Fibroblast of villous mesenchyme (primary cell): ENCODE measurements at regions not wholly inside any gene's neighbourhood (a gene's known extent, or its start where the extent isn't known, plus 50 kb on each side); places are given as distances from the start of the nearest gene placed in this dataset.

Experiments
- DNase-seq: peaks from one replicate; pipeline ENCODE4 v3.0.0-alpha.2; 2010; ENCODE audit warnings: low read depth
- H3K4me3 ChIP-seq: 2 replicates; pipeline ENCODE4 v1.5.1; 2011; ENCODE audit warnings: low read depth, mild to moderate bottlenecking, low read length
- TF ChIP-seq, protein P1 (sequence below): IDR thresholded peaks from 2 replicates; pipeline ENCODE4 v1.5.1; 2012; ENCODE audit warnings: low read depth, mild to moderate bottlenecking, low read length; ENCODE audit not compliant: insufficient read depth

DNA sequence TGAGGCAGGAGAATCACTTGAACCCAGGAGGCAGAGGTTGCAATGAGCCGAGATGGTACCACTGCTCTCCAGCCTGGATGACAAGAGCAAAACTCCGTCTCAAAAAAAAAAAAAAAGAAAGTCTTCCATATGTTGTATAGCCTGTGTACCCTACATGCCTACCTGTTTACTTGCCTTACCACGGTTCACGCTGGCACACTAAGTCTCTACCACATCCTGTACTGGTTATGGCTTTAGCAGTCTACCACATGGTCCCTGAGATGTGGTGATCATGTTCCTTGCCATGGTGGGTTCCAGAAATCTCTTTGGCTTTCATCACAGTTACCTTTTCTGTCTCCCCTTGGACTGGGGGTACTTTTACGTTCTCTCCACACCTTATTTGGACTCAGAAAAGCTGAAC lies 63.8 kb upstream of the TBC1D5 start:
- no peak for DNase-seq
- H3K4me3 ChIP-seq: no peak overlapping the region
- TF ChIP-seq, protein P1, sequence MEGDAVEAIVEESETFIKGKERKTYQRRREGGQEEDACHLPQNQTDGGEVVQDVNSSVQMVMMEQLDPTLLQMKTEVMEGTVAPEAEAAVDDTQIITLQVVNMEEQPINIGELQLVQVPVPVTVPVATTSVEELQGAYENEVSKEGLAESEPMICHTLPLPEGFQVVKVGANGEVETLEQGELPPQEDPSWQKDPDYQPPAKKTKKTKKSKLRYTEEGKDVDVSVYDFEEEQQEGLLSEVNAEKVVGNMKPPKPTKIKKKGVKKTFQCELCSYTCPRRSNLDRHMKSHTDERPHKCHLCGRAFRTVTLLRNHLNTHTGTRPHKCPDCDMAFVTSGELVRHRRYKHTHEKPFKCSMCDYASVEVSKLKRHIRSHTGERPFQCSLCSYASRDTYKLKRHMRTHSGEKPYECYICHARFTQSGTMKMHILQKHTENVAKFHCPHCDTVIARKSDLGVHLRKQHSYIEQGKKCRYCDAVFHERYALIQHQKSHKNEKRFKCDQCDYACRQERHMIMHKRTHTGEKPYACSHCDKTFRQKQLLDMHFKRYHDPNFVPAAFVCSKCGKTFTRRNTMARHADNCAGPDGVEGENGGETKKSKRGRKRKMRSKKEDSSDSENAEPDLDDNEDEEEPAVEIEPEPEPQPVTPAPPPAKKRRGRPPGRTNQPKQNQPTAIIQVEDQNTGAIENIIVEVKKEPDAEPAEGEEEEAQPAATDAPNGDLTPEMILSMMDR: no peak

DNA sequence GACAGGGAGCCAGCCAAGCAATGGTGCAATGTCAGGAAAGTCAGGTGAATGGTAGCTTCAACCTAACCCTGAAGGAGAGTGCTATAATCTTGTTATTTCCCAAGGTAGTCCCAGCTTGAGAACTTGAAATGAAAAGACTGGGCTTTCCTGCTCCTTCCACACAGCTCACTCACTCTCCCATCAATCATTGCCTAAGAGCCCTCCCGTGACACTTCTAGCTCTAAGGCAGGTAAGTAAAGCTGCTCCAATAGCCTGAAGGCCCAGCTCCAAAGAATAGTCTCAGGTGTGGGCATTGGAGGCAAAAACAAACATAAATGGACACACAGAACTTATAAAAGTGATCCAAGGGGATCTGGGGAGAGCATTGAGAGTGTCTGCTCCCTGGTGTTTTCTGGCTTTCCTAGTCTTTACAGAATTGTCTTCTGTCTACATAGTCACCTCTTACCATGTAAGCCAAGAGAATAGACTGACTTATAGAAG lies 63.1 kb upstream of the TBC1D5 start:
- TF ChIP-seq, protein P1: no peak
- no peak overlapping the region for H3K4me3 ChIP-seq
- DNase-seq: no peak

DNA sequence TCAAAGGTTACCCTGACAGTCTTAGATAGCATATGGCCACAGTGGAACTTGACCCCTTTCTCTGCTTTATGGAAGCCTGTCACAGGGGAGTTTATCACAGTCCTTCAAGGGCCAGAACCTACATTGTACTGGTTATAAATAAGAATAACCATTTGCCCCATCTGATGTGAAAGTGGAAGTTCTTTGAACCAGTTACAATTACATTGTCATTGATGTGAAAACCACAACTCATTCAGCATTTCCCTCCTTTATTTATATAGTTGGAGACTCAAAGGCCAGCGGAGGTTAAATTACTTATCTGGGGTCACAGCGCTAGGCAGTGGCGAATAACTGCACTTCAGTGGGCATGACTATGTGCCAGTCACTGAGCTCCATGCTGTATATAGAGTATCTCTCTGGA lies 60.5 kb upstream of the TBC1D5 start:
- no peak for DNase-seq
- TF ChIP-seq, protein P1: no peak
- no peak overlapping the region for H3K4me3 ChIP-seq

DNA sequence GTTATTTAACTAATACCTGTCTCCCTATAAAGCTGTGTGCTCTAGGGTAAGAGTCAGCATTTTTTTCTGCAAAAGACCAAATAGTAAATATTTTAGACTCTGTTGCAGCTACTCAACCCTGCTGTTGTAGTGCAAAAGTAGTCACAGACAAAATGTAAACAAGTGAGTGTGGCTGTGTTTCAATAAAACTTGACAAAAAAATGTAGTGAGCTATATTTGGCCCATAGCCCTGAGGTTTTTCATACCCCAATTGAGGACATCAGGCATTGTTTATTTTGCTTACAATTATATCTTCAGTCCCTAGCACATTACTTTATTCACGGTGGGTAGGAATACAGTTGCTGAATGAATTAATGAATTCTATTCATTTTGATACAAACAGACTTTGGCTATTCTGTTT lies 58.7 kb upstream of the TBC1D5 start:
- H3K4me3 ChIP-seq: no peak overlapping the region
- DNase-seq: no peak
- TF ChIP-seq, protein P1: no peak

DNA sequence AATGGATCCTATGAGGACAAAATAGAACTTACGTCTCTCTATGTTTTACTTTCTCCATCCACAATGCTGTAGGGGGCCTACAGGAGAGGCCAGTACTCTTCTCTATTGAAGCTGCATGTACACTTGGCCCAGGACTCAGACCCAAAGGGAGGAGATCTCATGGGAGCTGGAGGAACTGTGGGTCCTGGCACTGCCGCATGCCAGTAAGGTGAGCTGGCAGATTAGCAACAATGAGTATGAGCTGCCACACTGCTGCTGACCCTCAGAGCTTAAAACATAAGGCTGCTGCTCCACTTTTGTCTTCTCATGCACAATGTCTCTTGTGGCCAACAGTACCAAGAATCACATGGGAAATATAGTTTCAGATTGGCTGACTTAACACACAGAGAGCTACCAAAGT lies 57.8 kb upstream of the TBC1D5 start:
- DNase-seq: no peak
- TF ChIP-seq, protein P1: no peak
- no peak overlapping the region for H3K4me3 ChIP-seq

DNA sequence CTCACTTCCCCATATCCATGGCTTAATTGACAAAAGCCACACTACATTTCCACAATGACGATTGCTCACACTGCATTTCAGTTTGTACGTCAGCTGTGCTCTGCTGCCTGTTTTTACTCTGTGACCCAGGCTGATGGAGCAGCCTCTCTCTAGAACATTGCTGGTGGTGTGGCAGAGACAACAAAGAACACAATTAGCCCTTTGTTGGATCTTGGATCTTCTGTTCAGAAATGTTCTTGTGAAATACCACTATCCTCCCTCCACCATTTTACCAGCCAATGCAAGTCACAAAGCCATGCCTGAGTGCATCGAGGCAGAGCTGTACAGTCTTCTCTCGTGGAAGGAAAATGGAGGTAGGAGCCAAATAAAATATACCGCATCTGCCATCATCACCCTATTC lies 56.9 kb upstream of the TBC1D5 start:
- TF ChIP-seq, protein P1: no peak
- DNase-seq: no peak
- no peak overlapping the region for H3K4me3 ChIP-seq

DNA sequence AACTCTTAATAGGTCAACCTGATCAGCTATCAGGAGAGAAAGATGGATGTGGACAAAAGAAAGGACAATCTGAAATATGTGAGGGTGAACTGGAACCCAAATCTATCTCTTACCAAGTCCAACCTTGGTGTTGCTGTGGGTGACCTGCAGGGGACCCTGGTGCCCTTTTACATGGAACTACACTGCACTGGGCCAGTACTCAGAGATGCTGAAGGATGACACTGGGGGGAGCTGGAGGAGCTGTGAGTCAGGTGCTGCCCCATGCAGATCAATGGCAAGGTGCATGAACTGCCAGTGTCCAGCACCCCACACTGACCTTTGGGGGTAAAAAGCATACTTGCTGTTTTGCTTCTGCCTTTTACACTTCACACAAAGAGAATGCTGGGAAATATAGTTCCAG lies 55.6 kb upstream of the TBC1D5 start:
- TF ChIP-seq, protein P1: no peak
- DNase-seq: no peak
- no peak overlapping the region for H3K4me3 ChIP-seq
